Gastrocnemius medialis (tissue), 4 donors: ENCODE measurements at regions not wholly inside any gene's neighbourhood (a gene's known extent, or its start where the extent isn't known, plus 50 kb on each side); places are given as distances from the start of the nearest gene placed in this dataset.

Source experiments
- ATAC-seq, 2 donors: fragments of 150-250 bp; one replicate each; pipeline ENCODE4 v1.9.1; 2016
- DNase-seq, 2 donors: peaks; one replicate each; pipeline ENCODE4 v3.0.0-alpha.2; 2019
- H3K27ac ChIP-seq, 4 donors: fragments of 200-600 bp; sonication (generic); 1 replicate in 1 of 4; 2 replicates in 3 of 4; pipeline ENCODE4 v1.5.1; 2016 to 2018; ENCODE audit warnings: mild to moderate bottlenecking in 2 of 4, moderate library complexity in 1 of 4
- H3K27me3 ChIP-seq, 3 donors: fragments of 200-600 bp; sonication (generic) in 2 of 3; 1 replicate in 1 of 3; 2 replicates in 2 of 3; pipeline versions ENCODE4 v1.5.1 to v1.6.0; 2016 to 2019; ENCODE audit warnings: mild to moderate bottlenecking in 1 of 3, moderate library complexity in 1 of 3
- H3K36me3 ChIP-seq, 2 donors: fragments of 200-600 bp; sonication (generic) in 1 of 2; one replicate each; pipeline ENCODE4 v1.5.1; 2017 to 2018
- H3K4me1 ChIP-seq, 2 donors: fragments of 200-600 bp; sonication (generic) in 1 of 2; one replicate each; pipeline ENCODE4 v1.5.1; 2016 to 2017; ENCODE audit warnings: mild to moderate bottlenecking in 2 of 2
- H3K4me3 ChIP-seq, 4 donors: fragments of 200-600 bp; sonication (generic) in 3 of 4; 1 replicate in 1 of 4; 2 replicates in 3 of 4; pipeline ENCODE4 v1.5.1; 2016 to 2019; ENCODE audit warnings: mild to moderate bottlenecking in 2 of 4
- H3K9me3 ChIP-seq, 3 donors: fragments of 200-600 bp; sonication (generic) in 2 of 3; 1 replicate in 1 of 3; 2 replicates in 2 of 3; pipeline ENCODE4 v1.5.1; 2016 to 2019
- CTCF ChIP-seq, 5 experiments: fragments of 450-650 bp in 3 of 5; fragments of 200-600 bp in 2 of 5; sonication (generic) in 2 of 5; IDR thresholded peaks in 4 of 5; conservative IDR thresholded peaks in 1 of 5; 1 replicate in 4 of 5; 2 replicates in 1 of 5; pipeline ENCODE4 v1.5.1; 2016 to 2019; ENCODE audit warnings: antibody characterized with exemption in 5 of 5, mild to moderate bottlenecking in 3 of 5, moderate library complexity in 3 of 5
- POLR2A ChIP-seq, 2 donors: fragments of 450-650 bp; IDR thresholded peaks; one replicate each; pipeline ENCODE4 v1.6.1; 2017; ENCODE audit warnings: antibody characterized with exemption in 2 of 2, mild to moderate bottlenecking in 2 of 2, moderate library complexity in 2 of 2
- in situ Hi-C, 4 donors: fragments of 200-750 bp; cut with MboI; loops; one replicate each; pipeline versions ENCODE4 v1.15.0 to v1.8.0; 2017; ENCODE audit warnings: low sequenced_read_pairs in 4 of 4
- intact Hi-C: fragments of 100-400 bp; cut with DNase I; formaldehyde crosslinking; loops from one replicate; pipeline ENCODE4 v1.15.1; 2023; ENCODE audit warnings: low total_unique reads

GRCh38 chr20:63103402-63104311 lies 96.9 kb upstream of the BHLHE23 start:
- in situ Hi-C loops, result no loop called here
- Histone ChIP-seq H3K4me1 (peaks cover 0 to 6% of the 10 kb centered on the region in 2 donors), H3K9me3 (no peaks in the 10 kb centered on the region), H3K27ac (no peak overlapping the region), H3K27me3 (peaks cover 33 to 55% (median 52%) of the 10 kb centered on the region in 3 donors), H3K36me3 (no peaks in the 10 kb centered on the region), H3K4me3 (no peak overlapping the region)
- no peak for DNase-seq
- intact Hi-C loops, result no loop called here
- ATAC-seq, result no peak
- TF ChIP-seq POLR2A (IDR thresholded peaks at IDR 0.05), result no peak
- no peak for TF ChIP-seq CTCF (IDR thresholded peaks at IDR 0.05 in 4 of 5, conservative IDR thresholded peaks at IDR 0.05 in 1 of 5)

GRCh38 chr20:63102721-63103375 lies 96.1 kb upstream of the BHLHE23 start:
- peaks cover 37 to 58% (median 58%) of the 10 kb centered on the region in 3 donors for H3K27me3 ChIP-seq

GRCh38 chr20:63101781-63102720 lies 95.3 kb upstream of the BHLHE23 start:
- TF ChIP-seq CTCF (IDR thresholded peaks at IDR 0.05 in 4 of 5, conservative IDR thresholded peaks at IDR 0.05 in 1 of 5) (no peak), POLR2A (IDR thresholded peaks at IDR 0.05) (no peak)
- H3K4me3 ChIP-seq, result peak overlapping the region; percentile 50 to 68 (median 54)
- DNase-seq, result no peak
- no peak overlapping the region for H3K27ac ChIP-seq
- in situ Hi-C loops, result no loop called here
- no peaks in the 10 kb centered on the region for H3K9me3 ChIP-seq
- H3K4me1 ChIP-seq, result peaks cover 0 to 6% of the 10 kb centered on the region in 2 donors
- H3K27me3 ChIP-seq, result peaks cover 38 to 66% (median 53%) of the 10 kb centered on the region in 3 donors
- H3K36me3 ChIP-seq, result no peaks in the 10 kb centered on the region
- intact Hi-C loops, result no loop called here
- ATAC-seq, result no peak

More at GRCh38 chr20:63102721-63103375, 96.1 kb upstream of the BHLHE23 start:
- ATAC-seq (no peak), DNase-seq (no peak)
- H3K36me3 ChIP-seq, result no peaks in the 10 kb centered on the region
- peak overlapping the region; percentile 4 to 68 (median 54) for H3K4me3 ChIP-seq
- intact Hi-C loops (no loop called here), in situ Hi-C loops (no loop called here)
- no peaks in the 10 kb centered on the region for H3K9me3 ChIP-seq
- H3K27ac ChIP-seq, result no peak overlapping the region
- H3K4me1 ChIP-seq, result peaks cover 0 to 6% of the 10 kb centered on the region in 2 donors
- TF ChIP-seq CTCF (IDR thresholded peaks at IDR 0.05 in 4 of 5, conservative IDR thresholded peaks at IDR 0.05 in 1 of 5), result no peak
- no peak for TF ChIP-seq POLR2A (IDR thresholded peaks at IDR 0.05)

GRCh38 chr20:63100926-63101699 lies 94.3 kb upstream of the BHLHE23 start:
- no peak for TF ChIP-seq POLR2A (IDR thresholded peaks at IDR 0.05)
- no peak for TF ChIP-seq CTCF (IDR thresholded peaks at IDR 0.05 in 4 of 5, conservative IDR thresholded peaks at IDR 0.05 in 1 of 5)
- in situ Hi-C loops, result no loop called here
- no peaks in the 10 kb centered on the region for H3K9me3 ChIP-seq
- ATAC-seq (no peak), DNase-seq (no peak)
- H3K27me3 ChIP-seq, result peaks cover 40 to 70% (median 57%) of the 10 kb centered on the region in 3 donors
- intact Hi-C loops, result no loop called here
- no peaks in the 10 kb centered on the region for H3K36me3 ChIP-seq
- peaks cover 0 to 6% of the 10 kb centered on the region in 2 donors for H3K4me1 ChIP-seq
- H3K27ac ChIP-seq, result no peak overlapping the region
- no peak overlapping the region for H3K4me3 ChIP-seq
